ENCODE measurements at regions not wholly inside any gene's neighbourhood (a gene's known extent, or its start where the extent isn't known, plus 50 kb on each side); places are given as distances from the start of the nearest gene placed in this dataset.

DNA sequence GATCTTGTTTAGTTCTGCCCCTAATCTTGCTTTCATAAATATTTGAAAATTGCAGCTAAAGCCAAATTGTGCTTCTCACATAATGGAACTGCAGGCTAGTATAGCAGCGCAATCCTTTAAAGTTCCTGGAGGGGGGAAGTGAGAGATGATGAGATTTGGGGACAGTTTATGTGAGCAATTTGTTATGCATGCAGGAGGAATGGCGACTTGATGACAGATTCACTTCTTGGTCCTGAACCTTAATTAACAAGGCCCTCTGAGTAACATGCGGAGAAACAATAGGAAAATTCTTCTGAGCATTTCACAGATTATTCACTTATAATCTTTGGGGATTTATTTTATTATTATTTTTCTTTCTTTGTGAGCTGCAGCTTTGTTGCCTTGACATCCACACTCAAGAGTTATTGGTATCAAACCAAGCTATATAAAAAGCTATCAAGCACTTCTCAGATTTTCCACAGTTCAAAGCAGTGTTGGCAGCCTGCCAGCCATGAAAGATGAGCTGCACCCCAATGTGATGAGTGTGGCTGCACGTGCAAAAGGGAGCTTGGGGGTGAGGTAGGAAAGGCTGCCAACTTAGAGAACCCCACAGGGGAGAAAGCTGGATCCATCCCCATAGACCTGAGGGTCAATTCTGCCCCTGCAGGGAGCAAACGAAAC is 1662.2 kb upstream of the FLRT2 start:
- Histone ChIP-seq H3K4me3 (replicated peaks; ENCODE audit: insufficient read depth, low read length) (no peak overlapping the region), H3K27ac (replicated peaks) (no peak overlapping the region), H3K27me3 (ENCODE audit: insufficient read depth, poor library complexity, severe bottlenecking) (no peaks in the 10 kb centered on the region)
- no peak for DNase-seq (ENCODE audit: low read depth in 1 of 2, low spot score in 1 of 2)
- no peak for TF ChIP-seq SPI1 (IDR thresholded peaks at IDR 0.05; ENCODE audit: borderline replicate concordance, low read depth)
- TF ChIP-seq, protein P1, sequence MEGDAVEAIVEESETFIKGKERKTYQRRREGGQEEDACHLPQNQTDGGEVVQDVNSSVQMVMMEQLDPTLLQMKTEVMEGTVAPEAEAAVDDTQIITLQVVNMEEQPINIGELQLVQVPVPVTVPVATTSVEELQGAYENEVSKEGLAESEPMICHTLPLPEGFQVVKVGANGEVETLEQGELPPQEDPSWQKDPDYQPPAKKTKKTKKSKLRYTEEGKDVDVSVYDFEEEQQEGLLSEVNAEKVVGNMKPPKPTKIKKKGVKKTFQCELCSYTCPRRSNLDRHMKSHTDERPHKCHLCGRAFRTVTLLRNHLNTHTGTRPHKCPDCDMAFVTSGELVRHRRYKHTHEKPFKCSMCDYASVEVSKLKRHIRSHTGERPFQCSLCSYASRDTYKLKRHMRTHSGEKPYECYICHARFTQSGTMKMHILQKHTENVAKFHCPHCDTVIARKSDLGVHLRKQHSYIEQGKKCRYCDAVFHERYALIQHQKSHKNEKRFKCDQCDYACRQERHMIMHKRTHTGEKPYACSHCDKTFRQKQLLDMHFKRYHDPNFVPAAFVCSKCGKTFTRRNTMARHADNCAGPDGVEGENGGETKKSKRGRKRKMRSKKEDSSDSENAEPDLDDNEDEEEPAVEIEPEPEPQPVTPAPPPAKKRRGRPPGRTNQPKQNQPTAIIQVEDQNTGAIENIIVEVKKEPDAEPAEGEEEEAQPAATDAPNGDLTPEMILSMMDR (IDR thresholded peaks at IDR 0.05; ENCODE audit: insufficient read depth, low read length), result no peak
- no peak for TF ChIP-seq POLR2AphosphoS5 (IDR thresholded peaks at IDR 0.05; ENCODE audit: low read depth)
- TF ChIP-seq GABPA (IDR thresholded peaks at IDR 0.05; ENCODE audit: low read depth), result no peak
- TF ChIP-seq, protein P2, sequence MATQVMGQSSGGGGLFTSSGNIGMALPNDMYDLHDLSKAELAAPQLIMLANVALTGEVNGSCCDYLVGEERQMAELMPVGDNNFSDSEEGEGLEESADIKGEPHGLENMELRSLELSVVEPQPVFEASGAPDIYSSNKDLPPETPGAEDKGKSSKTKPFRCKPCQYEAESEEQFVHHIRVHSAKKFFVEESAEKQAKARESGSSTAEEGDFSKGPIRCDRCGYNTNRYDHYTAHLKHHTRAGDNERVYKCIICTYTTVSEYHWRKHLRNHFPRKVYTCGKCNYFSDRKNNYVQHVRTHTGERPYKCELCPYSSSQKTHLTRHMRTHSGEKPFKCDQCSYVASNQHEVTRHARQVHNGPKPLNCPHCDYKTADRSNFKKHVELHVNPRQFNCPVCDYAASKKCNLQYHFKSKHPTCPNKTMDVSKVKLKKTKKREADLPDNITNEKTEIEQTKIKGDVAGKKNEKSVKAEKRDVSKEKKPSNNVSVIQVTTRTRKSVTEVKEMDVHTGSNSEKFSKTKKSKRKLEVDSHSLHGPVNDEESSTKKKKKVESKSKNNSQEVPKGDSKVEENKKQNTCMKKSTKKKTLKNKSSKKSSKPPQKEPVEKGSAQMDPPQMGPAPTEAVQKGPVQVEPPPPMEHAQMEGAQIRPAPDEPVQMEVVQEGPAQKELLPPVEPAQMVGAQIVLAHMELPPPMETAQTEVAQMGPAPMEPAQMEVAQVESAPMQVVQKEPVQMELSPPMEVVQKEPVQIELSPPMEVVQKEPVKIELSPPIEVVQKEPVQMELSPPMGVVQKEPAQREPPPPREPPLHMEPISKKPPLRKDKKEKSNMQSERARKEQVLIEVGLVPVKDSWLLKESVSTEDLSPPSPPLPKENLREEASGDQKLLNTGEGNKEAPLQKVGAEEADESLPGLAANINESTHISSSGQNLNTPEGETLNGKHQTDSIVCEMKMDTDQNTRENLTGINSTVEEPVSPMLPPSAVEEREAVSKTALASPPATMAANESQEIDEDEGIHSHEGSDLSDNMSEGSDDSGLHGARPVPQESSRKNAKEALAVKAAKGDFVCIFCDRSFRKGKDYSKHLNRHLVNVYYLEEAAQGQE (IDR thresholded peaks at IDR 0.05; ENCODE audit: insufficient replicate concordance, low read depth), result no peak

- Histone ChIP-seq H3K4me3 (replicated peaks; ENCODE audit: insufficient read depth, low read length) (no peak overlapping the region), H3K27me3 (ENCODE audit: insufficient read depth, poor library complexity, severe bottlenecking) (no peaks in the 10 kb centered on the region), H3K27ac (replicated peaks) (no peak overlapping the region)
- TF ChIP-seq, protein P2 (IDR thresholded peaks at IDR 0.05; ENCODE audit: insufficient replicate concordance, low read depth), result no peak
- TF ChIP-seq, protein P1 (IDR thresholded peaks at IDR 0.05; ENCODE audit: insufficient read depth, low read length), result no peak
- TF ChIP-seq SPI1 (IDR thresholded peaks at IDR 0.05; ENCODE audit: borderline replicate concordance, low read depth), result no peak
- TF ChIP-seq POLR2AphosphoS5 (IDR thresholded peaks at IDR 0.05; ENCODE audit: low read depth), result no peak
- TF ChIP-seq GABPA (IDR thresholded peaks at IDR 0.05; ENCODE audit: low read depth), result no peak
- DNase-seq (ENCODE audit: low read depth in 1 of 2, low spot score in 1 of 2), result no peak
Measured at GRCh38 chr14:83870546-83871270, 1659.2 kb upstream of the FLRT2 start.

GRCh38 chr14:83873669-83874068 is 1656.3 kb upstream of the FLRT2 start:
- no peak overlapping the region for H3K27ac ChIP-seq (replicated peaks)
- TF ChIP-seq GABPA (IDR thresholded peaks at IDR 0.05; ENCODE audit: low read depth) (no peak), SPI1 (IDR thresholded peaks at IDR 0.05; ENCODE audit: borderline replicate concordance, low read depth) (no peak), POLR2AphosphoS5 (IDR thresholded peaks at IDR 0.05; ENCODE audit: low read depth) (no peak)
- TF ChIP-seq, protein P2 (IDR thresholded peaks at IDR 0.05; ENCODE audit: insufficient replicate concordance, low read depth), result no peak
- TF ChIP-seq, protein P1 (IDR thresholded peaks at IDR 0.05; ENCODE audit: insufficient read depth, low read length), result no peak
- H3K27me3 ChIP-seq (ENCODE audit: insufficient read depth, poor library complexity, severe bottlenecking), result no peaks in the 10 kb centered on the region
- H3K4me3 ChIP-seq (replicated peaks; ENCODE audit: insufficient read depth, low read length), result no peak overlapping the region
- no peak for DNase-seq (ENCODE audit: low read depth in 1 of 2, low spot score in 1 of 2)
